NCI-H774 (cell line): ENCODE measurements at regions not wholly inside any gene's neighbourhood (a gene's known extent, or its start where the extent isn't known, plus 50 kb on each side); places are given as distances from the start of the nearest gene placed in this dataset.

ENCODE experiments used
- DNase-seq: peaks from one replicate; lab custom pipeline; 2025; lab: John Stamatoyannopoulos, UW

DNA sequence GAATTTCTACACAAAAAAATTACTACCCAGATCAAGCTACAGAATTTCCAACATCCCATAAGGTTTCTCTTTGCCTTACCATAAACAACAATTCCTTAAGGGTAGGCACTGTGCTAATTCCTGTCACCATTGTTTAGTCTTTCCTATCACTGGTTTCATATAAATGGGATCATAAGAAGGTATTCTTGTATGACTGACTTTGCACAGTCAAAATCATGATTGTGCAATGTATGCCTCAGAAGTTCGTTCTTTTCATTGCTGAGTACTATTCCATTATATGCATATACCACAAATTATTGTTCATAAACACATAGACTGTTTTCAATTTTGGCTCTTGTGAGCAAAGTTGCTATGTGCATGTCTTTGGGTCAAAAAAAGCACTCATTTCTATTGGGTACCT is 611.6 kb upstream of the CADM1 start:
- DNase-seq, result no peak

DNA sequence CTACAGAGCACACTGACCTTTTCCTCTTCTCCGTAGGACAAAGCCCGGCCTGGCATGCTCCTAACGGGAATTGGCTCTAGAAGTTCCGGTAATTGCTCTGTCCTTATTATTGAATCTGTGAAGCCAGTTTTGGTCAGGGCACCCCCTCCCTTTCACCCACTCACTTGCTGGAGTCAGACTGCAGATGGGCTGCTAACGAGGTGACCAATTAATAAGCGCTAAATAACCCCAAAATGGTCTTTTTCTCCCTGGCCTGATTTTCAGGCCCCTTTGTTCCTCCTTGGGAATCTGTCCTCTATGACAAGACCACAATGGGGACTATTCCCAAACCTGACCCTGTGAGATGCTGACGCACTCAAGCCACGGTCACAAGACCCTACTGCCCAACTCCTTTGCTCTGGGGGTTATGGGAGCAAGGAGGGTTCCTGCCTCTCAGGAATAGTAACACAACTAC is 610.0 kb upstream of the CADM1 start:
- DNase-seq, result no peak

DNA sequence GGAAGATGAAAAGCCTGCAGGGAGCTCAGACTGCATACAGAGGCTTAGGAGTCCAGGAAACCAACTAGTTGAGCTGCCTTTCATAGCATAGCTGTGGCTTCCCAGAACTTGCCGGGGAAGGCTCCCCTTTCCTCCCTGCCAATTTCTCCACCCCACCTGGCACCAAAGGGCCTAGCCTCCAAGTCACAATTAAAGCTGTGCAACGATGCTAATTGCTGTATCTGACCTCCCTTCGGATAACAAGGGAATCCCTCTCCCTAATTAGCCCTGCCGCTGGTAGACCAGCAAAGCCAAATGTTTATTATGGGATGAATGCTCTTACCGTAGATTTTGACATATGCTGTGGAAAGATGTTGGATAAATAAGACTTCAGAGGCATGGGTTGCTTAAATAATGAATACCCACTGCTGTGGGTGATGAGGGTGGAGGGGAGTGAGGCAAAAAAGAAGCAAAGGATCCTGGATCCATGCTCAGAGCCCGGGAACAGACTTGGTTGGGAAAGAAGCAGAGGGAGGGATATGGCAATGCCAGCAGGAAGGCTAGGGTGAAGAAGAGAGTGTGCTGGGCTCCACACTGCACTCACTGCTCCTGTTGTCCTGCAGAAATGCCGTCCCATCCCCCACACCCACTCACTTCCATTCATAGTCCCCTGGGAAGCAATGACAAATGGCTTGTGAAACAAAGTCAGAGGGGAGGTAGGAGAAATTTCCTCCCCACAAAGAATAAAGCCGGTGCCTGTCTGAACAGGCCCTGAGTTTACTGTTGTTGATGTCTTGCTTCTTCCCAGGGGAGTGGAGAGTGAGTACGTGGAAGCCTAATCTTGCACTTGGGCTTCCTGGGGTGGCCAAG is 608.1 kb upstream of the CADM1 start:
- DNase-seq, result no peak

DNA sequence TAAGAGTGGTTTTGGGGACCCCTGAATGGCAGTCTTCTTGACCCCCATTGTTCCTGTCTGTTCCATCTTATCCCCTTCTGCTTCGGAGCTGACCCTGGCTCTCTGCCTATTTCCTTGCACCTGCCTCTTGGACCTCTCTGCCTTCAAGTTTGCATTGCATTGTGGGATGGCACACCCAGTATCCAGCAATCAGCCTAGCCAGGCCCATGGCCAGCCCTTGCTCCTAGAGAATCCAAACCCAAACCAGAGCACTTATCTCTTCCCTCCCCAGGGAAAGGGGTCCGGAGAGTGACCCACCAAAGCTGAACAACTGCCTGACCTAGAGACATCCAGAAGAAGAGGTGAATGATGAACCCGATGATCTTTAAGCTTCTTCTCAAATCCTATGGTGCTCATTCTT is 607.3 kb upstream of the CADM1 start:
- DNase-seq, result no peak

DNA sequence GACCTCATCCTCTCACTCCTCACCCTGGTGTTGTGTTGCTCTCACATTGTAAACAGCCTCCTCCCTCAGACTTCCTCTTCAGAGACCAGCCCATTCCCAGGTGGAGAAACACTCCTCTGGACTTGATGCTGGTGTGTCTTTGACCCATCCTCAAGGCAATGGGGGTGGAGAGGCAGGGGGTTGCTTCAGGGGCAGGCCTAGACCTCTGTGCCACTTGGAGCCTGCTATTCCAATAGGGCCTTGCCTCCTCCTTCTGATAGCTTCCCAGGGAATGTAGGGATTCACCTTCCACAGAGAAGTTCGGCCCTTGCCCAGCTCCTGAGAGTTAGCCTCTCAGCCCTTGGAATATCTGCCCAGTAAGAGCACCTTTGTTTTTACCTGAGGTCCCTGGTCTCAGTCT is 606.6 kb upstream of the CADM1 start:
- DNase-seq, result no peak

DNA sequence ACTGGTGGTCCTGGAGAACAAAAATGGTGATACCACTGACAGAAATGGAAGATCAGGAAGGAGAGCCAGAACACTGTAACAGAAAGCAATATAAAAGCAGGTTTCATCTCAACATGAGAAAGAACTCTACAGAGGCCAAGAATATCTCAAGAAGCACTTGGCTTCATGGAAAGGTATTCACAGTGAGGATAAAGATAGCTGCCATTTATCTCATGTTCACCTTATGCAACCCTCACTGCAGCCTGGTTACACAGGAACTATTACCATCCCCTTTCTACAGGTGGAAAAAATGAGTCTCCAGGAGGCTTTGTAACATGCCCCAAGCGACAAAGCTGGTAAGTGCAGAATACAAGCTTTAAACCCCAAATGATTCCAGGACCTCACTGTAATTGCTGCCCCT is 606.1 kb upstream of the CADM1 start:
- DNase-seq, result no peak

DNA sequence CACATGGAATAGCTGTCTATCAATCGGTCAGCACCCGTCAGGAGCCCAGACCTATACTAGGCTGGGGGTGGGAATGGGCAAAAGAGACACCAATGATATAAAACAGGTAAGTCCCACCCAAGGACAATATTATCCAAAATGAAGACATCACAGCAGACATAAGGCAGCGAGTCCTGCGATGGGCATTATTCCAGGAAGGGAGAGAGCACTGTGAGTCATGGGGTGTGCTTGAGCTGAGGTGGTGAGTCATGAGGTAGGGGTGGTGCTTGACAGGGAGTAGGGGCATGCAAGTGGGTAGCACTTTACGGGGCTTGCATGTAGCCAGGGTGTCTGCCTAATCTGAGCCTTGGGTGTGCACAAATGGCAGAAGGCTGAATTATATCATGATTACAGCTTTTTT is 605.0 kb upstream of the CADM1 start:
- no peak for DNase-seq

DNA sequence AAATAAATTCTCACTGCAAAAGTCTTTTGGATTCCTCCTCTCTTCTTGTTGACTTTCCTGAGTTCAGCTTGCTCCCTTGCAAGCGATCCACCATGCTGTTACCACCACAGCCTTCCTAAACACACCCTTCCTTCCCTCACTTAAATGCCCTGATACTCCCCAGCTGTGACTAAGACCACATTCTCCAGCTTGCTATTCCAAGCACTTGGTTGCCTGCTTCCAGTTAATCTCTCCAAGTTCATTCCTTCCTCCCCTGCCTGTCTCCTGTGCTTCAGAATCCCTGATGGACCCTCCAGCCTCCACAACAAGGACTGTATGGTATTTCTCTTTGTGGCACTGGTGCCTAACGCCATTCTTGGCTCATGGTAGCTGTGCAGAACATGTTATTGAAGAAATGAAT is 603.9 kb upstream of the CADM1 start:
- no peak for DNase-seq

DNA sequence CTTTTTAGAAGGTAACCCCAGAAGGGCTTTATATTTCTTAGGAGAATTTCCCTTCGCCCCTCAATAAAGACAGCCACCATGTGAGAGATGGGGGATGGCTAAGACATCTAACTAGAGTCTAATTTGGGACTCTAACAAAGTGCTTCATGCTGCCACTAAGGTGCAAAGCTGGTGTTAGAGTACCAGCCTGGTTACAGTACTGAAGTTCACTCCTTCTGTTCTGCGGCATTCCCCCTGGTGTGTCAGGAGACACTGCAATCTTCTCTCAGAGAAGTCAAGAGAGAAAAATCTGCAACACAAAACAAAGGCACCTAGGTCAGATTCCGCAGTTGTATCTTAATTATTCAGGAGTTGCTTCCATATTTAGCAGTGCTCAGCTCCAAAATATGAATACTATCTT is 603.0 kb upstream of the CADM1 start:
- no peak for DNase-seq

DNA sequence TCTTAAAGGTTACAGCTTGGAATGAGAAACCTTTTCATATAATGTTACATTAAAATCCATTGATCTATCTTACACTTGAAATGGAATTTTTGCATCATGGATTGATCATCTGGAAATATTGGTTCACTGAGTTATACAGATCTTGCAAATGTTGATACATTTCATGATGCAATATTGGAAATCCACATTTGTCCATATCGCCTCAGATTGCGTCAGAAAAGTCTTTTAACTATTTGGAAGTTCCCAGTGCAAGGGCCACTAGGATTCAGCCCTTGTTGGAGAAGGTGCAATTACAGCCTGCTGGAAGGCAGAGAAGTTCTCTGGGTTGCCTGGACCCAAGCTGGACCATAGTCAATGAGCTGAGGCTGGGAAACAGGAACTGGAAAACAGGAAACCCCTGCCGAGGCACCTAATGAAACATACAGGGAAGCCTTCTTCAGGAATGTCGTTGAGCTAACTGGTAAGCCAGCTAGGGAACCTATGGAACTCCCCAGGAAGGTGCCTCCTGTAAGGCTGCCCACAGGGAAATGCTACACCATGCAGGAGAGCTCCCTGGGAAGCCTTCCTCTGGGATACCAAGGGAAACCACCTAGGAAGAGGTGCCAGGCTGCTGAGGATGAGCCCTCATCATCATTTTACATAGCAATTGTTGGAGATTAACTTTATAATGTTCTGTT is 600.4 kb upstream of the CADM1 start:
- no peak for DNase-seq

DNA sequence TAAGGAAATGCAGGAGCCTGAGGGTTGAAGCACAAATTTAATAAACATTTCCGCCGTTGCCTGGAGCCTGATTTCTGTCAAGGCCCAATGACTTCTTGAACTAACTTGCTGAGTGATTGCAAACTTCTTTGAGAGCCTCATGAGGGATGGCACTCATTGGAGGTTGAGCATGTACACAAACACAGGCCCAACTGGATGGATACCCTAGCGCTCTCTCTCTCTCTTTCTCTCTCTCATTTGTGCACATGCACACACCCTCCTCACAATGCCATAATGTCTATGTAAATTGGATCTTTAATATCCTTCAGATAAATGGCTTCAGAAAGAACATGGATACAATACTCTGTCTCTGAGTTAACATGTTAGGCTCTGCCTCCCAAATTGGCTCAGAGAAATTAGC is 597.7 kb upstream of the CADM1 start:
- DNase-seq, result no peak

DNA sequence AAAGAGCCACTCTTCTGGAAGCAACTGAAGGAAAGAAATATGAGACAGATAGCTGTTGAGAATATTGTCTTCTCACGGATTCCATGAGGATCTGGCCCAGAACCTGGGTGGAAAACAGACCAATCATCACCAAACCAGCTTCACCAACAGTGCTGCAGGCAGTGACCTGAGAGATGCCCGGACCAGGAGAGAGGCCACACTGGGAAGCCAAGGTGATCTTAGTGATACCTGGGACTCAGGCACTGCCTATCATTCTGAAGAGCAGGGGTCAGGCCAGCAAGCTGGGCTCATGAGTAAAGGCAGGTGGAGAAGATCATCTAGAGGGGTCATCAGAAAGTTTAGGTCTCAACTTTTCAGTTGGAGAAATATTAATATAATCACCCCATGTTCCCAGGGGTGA is 595.8 kb upstream of the CADM1 start:
- DNase-seq, result no peak

DNA sequence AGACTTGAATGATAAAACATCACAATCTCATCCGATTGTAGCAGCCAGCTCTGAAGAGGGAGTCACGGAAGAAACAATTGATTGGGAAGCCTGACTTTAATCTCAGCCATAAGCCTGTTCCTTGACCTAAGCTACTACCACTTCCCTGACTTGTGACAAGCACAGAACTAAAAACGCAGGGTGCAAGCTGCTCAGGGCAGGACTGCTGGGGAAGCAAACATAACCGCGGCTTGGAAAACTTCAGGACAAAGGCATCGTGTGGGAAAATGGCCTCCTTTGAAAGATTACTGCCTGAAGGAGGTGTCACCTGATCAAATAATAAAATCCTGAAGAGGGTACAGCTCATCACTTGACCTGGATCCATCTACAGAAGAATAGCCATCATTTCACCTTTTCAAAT is 595.3 kb upstream of the CADM1 start:
- no peak for DNase-seq

DNA sequence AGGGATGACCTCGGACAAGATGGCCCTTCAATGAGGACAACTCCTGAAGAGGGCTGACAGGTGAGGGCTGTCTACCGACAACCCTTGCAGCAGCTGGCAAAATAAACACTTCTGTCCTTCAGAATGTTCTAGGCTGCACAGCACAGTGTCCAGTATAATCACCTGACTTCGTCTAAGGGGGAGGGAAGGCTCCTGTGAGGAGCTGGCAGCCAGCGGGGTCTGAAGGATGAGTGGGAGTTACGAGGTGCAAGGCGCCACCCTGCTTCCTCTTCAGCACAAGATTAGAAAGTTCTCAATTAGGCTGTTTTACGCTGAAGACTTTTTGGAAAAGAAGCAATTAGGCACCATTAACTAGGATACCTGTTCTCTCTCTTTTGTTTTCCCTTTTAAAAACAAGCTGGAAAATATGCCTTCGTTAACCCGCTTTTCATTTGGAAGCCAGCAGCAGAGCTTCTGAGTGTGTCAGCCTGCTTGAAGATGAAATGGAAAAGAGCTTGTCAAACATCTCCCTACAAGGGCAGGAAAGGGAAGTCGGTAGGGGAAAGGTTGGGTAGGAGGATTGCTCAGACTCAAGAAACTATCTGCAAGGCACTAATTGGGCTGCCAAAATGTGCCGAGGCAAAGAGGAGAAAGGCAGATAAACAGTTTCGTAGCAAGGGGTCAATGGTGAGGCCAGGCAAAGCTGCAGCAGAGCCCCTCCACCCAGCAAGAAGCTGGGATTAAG is 592.2 kb upstream of the CADM1 start:
- no peak for DNase-seq

DNA sequence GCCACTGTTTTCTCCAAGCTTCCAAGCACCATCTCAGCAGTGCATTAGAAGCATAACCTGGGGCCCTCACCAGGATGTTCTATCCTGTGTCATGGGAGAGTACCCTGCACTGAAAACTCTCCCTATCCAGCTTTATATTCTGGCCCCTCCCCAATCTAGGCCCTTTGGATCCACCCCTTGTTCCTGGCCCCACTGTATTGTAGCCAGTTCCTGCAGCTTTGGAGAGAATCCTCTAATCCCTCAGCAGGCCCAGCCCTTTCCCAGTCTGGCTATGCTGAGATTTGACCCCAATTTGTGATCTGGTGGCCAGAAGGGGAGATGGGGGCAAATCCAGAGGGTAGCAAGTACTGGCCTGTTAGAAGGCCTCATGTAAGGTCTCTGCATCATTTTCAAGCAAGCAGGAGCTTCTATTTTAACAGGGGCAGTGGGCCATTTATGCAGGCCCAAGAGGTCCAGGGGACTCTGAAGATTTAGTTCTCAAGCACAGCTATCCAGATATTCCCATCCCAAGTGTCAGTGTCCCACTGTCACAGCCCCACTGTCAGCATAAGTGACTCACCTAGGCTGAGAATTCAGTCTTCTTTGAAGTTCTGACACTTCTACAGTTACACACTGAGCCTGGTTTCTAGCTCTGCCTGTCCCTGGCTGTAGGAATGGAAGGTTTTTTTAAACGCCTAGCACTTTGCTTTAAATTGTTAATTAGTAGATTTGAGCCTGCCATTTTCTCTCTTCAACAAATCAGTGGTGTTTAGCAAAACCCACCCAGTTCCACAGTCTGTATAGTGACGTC is 589.5 kb upstream of the CADM1 start:
- DNase-seq, result no peak

DNA sequence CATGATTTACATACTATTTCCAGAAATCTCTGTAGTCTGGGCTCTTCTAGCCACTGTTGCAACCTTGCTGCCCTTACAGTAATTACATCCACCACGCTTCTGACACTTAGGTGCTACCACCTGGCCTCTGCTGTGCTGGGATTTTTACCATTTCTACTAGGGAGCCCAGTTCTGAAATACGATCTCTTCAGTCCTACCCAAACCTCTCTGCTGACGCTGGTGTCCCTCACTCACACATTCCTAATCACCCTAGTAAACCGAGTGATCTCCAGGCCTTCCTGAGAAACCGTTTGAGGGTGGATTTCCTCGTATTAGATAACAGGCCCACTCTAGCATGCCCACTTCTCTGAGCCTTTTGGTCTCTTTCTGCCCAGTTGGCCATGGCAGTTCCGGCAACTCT is 588.9 kb upstream of the CADM1 start:
- no peak for DNase-seq

DNA sequence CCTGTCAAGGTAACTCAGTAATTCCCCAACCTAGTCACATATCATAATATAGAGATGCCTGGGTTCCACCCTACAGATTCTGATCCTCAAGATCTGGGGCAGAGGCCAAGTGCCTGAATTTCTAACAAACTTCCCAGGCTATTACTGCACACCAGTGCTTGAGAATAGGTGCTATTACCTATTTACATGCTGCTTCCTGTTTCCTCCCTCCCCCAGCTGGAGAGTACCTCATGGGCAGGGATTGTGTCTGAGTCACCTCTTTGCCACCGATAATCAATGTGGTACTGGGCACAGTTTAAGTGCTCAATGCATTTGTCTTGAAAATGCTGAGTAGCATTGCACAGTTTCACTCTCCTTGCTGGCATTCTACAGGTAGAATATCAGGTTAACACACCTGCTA is 582.2 kb upstream of the CADM1 start:
- DNase-seq, result no peak

DNA sequence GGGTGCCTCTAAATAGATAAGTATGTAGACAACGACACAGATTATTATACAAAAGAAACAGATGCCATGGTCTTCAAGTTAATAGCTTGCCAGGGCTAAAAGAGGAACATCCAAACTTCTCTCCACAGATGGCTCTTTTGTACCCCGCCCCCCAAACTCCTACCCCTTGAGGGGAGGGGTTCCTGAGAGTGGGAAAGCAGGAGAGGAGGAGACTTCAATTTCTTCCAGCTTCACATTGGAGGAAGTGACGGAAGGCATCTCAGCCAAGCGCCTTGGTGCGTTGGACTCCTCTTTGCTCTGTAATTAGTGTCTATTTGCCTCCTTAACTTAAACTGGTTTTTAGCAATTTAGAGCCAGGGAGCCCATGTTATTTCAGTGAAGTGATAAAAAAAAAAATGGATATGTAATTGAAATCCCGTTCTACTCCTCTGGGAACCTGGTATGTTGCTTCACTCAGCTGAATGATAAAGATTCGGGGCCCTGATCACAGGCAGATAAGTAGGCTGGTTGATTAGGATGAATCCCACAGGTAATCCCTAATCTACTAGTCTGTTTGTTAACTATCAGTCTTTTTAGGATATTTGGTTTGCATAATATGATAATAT is 580.9 kb upstream of the CADM1 start:
- no peak for DNase-seq

DNA sequence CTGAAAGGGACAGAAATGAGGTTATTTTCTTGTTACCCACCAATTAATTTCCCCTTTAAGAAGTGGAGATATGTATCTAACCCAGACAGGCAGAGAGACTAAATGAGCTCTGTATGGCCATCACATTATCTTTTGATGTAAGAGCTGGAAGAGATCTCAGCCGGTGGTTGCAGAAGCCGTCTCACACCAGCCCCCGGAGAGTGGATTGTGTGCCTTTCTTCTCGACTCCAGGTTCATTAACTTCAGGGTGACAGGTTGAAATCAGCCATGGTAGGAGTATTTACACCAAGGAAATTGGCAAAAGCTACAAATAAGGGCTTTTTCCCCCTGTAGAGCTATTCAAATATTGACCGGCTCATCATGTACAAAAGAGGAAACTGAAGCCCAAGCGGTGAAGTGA is 580.3 kb upstream of the CADM1 start:
- no peak for DNase-seq

DNA sequence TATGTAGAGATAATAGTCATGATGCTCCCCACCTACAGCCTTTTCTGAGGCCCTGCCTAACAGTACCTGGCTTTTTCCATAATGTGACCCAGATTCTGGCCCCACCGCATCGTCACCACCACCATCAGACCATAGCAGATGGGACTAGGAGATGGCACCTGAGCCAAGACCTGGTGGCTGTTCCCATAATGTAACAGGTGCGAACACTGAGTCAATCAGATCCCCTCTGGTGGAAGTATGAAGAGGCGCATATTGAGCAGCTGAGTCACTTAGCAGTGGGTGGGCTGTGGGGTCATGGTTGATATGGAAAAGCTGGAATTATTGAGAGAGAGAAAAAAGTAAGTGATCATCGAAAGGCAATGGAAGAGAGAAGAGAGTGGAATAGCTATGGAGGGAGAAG is 578.0 kb upstream of the CADM1 start:
- DNase-seq, result no peak

DNA sequence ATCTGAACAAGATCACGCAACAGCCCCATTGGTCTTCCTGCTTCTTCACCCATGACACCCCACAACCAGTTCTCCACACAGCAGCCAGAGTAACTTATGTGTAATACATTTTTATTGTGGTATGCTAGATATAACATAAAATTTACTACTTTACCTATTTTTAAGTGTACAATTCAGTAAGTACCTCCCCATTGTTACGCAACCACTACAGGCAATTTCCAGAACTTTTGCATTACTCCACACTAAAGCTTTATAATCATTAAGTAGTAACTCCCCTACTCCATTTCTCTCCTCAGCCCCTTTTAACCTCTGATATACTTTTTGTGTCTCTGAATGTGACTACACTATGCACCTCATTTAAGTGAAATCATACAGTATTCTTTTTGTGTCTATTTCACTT is 575.4 kb upstream of the CADM1 start:
- DNase-seq, result no peak

DNA sequence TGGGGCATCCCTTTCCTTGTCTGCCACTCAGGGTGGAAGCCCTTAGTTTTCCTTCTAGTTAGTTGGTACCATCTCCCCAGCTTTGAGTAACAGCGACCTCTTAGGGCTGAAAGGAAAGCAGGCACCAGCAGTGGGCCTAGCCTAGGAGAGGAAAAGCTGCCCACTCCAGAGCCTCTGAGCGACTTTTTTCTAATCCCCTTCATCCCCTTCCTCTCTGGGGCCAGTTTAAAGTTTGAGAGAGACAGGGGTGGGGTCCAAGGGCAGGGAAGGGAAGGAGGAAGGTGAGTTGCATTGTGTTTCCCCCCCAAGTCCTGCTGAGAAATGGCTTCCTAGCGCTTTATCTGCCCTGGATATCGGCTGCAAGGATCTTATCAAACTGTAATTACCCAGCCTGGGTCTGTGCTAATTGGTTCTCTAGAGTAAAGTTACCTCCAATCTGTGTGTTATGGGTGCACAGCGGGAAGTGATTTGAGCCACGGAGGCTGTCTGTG is 573.9 kb upstream of the CADM1 start:
- peak; percentile 53 for DNase-seq
